HEK293 (cell line): ENCODE measurements at regions not wholly inside any gene's neighbourhood (a gene's known extent, or its start where the extent isn't known, plus 50 kb on each side); places are given as distances from the start of the nearest gene placed in this dataset.

Source experiments
- CTCF ChIA-PET: fragments of 350-600 bp; formaldehyde crosslinking; extraction: SDS; loops from one replicate; lab custom pipeline; 2021; ENCODE audit warnings: antibody characterized with exemption; lab: Yijun Ruan, JAX
- POLR2A ChIA-PET: fragments of 300-600 bp; formaldehyde crosslinking; extraction: SDS; loops from one replicate; lab custom pipeline; 2020; ENCODE audit warnings: antibody characterized with exemption, inconsistent platforms; lab: Yijun Ruan, JAX
- H3K27ac ChIP-seq: fragments of 200-500 bp; sonication (Bioruptor generic); 2 replicates; pipeline ENCODE4 v1.5.1; 2014; ENCODE audit warnings: low read depth, low read length, control low read depth, inconsistent platforms; ENCODE audit errors: extremely low read depth
- H3K36me3 ChIP-seq, 2 experiments: fragments of 200-500 bp in 1 of 2; sonication (Bioruptor generic) in 1 of 2; 1 replicate in 1 of 2; 2 replicates in 1 of 2; pipeline ENCODE4 v1.5.1; 2014 to 2017; ENCODE audit warnings: inconsistent platforms in 2 of 2, low read length in 2 of 2; ENCODE audit not compliant: control insufficient read depth in 2 of 2, insufficient read depth in 1 of 2
- H3K4me1 ChIP-seq: fragments of 200-500 bp; sonication (Bioruptor generic); 2 replicates; pipeline ENCODE4 v1.5.1; 2014; ENCODE audit warnings: mild to moderate bottlenecking, low read length, inconsistent platforms; ENCODE audit not compliant: control insufficient read depth, insufficient read depth
- H3K4me3 ChIP-seq: 2 replicates; pipeline ENCODE4 v1.5.1; 2011; ENCODE audit warnings: low read depth, mild to moderate bottlenecking, control low read depth, low read length, moderate library complexity
- H3K9me3 ChIP-seq: fragments of 200-500 bp; sonication (Bioruptor generic); 2 replicates; pipeline ENCODE4 v1.5.1; 2014; ENCODE audit warnings: low read depth, low read length, inconsistent platforms; ENCODE audit not compliant: control insufficient read depth, insufficient read depth
- GLIS2 ChIP-seq: fragments of 450-650 bp; formaldehyde crosslinking; IDR thresholded peaks from 2 replicates; pipeline ENCODE4 v1.5.1; 2016; ENCODE audit warnings: missing biosample characterization, missing genetic modification characterization
- PBX3 ChIP-seq: sonication (generic); formaldehyde crosslinking; IDR thresholded peaks from 2 replicates; pipeline ENCODE4 v1.8.1; 2022; ENCODE audit warnings: mild to moderate bottlenecking, moderate library complexity, missing genetic modification reagents
- REST ChIP-seq: fragments of 450-650 bp; formaldehyde crosslinking; IDR thresholded peaks from 2 replicates; pipeline ENCODE4 v1.5.1; 2016; ENCODE audit warnings: missing biosample characterization, missing genetic modification characterization
- SP2 ChIP-seq: fragments of 450-650 bp; formaldehyde crosslinking; IDR thresholded peaks from 2 replicates; pipeline ENCODE4 v1.5.1; 2016; ENCODE audit warnings: missing biosample characterization, missing genetic modification characterization
- ZBTB44 ChIP-seq: fragments of 450-650 bp; IDR thresholded peaks from 2 replicates; pipeline ENCODE4 v1.5.1; 2018; ENCODE audit warnings: missing biosample characterization, mild to moderate bottlenecking, missing genetic modification characterization
- ZFP3 ChIP-seq: fragments of 450-650 bp; formaldehyde crosslinking; IDR thresholded peaks from 2 replicates; pipeline ENCODE4 v1.5.1; 2016; ENCODE audit warnings: low read depth, missing biosample characterization, missing genetic modification characterization
- ZNF140 ChIP-seq: fragments of 450-650 bp; formaldehyde crosslinking; IDR thresholded peaks from 2 replicates; pipeline ENCODE4 v1.5.1; 2016; ENCODE audit warnings: missing biosample characterization, missing genetic modification characterization
- ZNF169 ChIP-seq: fragments of 450-650 bp; formaldehyde crosslinking; IDR thresholded peaks from 2 replicates; pipeline ENCODE4 v1.5.1; 2016; ENCODE audit warnings: missing biosample characterization, missing genetic modification characterization
- ZNF19 ChIP-seq: fragments of 450-650 bp; formaldehyde crosslinking; IDR thresholded peaks from 2 replicates; pipeline ENCODE4; 2016; ENCODE audit warnings: missing biosample characterization, missing genetic modification characterization, low read depth
- ZNF211 ChIP-seq: fragments of 450-650 bp; formaldehyde crosslinking; IDR thresholded peaks from 2 replicates; pipeline ENCODE4 v1.5.1; 2016; ENCODE audit warnings: low read depth, missing biosample characterization, missing genetic modification characterization
- ZNF24 ChIP-seq: fragments of 450-650 bp; formaldehyde crosslinking; IDR thresholded peaks from 2 replicates; pipeline ENCODE4 v1.5.1; 2016; ENCODE audit warnings: missing biosample characterization, missing genetic modification characterization
- ZNF391 ChIP-seq: fragments of 450-650 bp; formaldehyde crosslinking; IDR thresholded peaks from 2 replicates; pipeline ENCODE4 v1.5.1; 2016; ENCODE audit warnings: low read depth, missing biosample characterization, missing genetic modification characterization, borderline replicate concordance
- ZNF521 ChIP-seq: fragments of 450-650 bp; formaldehyde crosslinking; IDR thresholded peaks from 2 replicates; pipeline ENCODE4 v1.5.1; 2017; ENCODE audit warnings: missing biosample characterization, mild to moderate bottlenecking, missing genetic modification characterization
- ZNF548 ChIP-seq: fragments of 450-650 bp; formaldehyde crosslinking; IDR thresholded peaks from 2 replicates; pipeline ENCODE4 v1.5.1; 2016; ENCODE audit warnings: missing biosample characterization, missing genetic modification characterization
- ZNF626 ChIP-seq: fragments of 450-650 bp; sonication (Bioruptor Pico); formaldehyde crosslinking; IDR thresholded peaks from 2 replicates; pipeline ENCODE4 v1.5.1; 2018; ENCODE audit warnings: missing biosample characterization, missing genetic modification characterization, inconsistent platforms
- ZNF660 ChIP-seq: fragments of 450-650 bp; IDR thresholded peaks from 2 replicates; pipeline ENCODE4 v1.5.1; 2018; ENCODE audit warnings: missing biosample characterization, mild to moderate bottlenecking, missing genetic modification characterization
- ZNF707 ChIP-seq: fragments of 450-650 bp; formaldehyde crosslinking; IDR thresholded peaks from 2 replicates; pipeline ENCODE4 v1.5.1; 2016; ENCODE audit warnings: missing biosample characterization, missing genetic modification characterization
- ZNF785 ChIP-seq: fragments of 450-650 bp; formaldehyde crosslinking; IDR thresholded peaks from 2 replicates; pipeline ENCODE4 v1.5.1; 2016; ENCODE audit warnings: missing biosample characterization, missing genetic modification characterization
- ZNF791 ChIP-seq: fragments of 450-650 bp; formaldehyde crosslinking; IDR thresholded peaks from 2 replicates; pipeline ENCODE4 v1.5.1; 2016; ENCODE audit warnings: missing biosample characterization, missing genetic modification characterization
- ZNF792 ChIP-seq: fragments of 450-650 bp; formaldehyde crosslinking; IDR thresholded peaks from 2 replicates; pipeline ENCODE4 v1.5.1; 2016; ENCODE audit warnings: missing biosample characterization, missing genetic modification characterization
- TF ChIP-seq, protein P1 (sequence below): fragments of 450-650 bp; formaldehyde crosslinking; IDR thresholded peaks from 2 replicates; pipeline ENCODE4 v1.5.1; 2016; ENCODE audit warnings: missing biosample characterization, missing genetic modification characterization
- TF ChIP-seq, protein P2 (sequence below): fragments of 450-650 bp; formaldehyde crosslinking; IDR thresholded peaks from 2 replicates; pipeline ENCODE4 v1.5.1; 2017; ENCODE audit warnings: missing biosample characterization, missing genetic modification characterization
- TF ChIP-seq, protein P3 (sequence below): fragments of 450-650 bp; formaldehyde crosslinking; IDR thresholded peaks from 2 replicates; pipeline ENCODE4 v1.5.1; 2016; ENCODE audit warnings: missing biosample characterization, missing genetic modification characterization

GRCh38 chr4:111296466-111296865 is 673.6 kb upstream of the PITX2 start:
- Histone ChIP-seq H3K4me1 (no peaks in the 10 kb centered on the region), H3K9me3 (no peaks in the 10 kb centered on the region), H3K27ac (no peak overlapping the region), H3K4me3 (no peak overlapping the region), H3K36me3 (no peaks in the 10 kb centered on the region)
- TF ChIP-seq ZNF211: no peak
- TF ChIP-seq ZNF707: no peak
- TF ChIP-seq SP2 (tag by site-specific recombination): no peak
- no peak for TF ChIP-seq GLIS2
- no peak for TF ChIP-seq ZNF785
- TF ChIP-seq ZNF19 (tag by site-specific recombination): no peak
- CTCF ChIA-PET: no interaction called here
- POLR2A ChIA-PET: no interaction called here

- Histone ChIP-seq H3K27ac (no peak overlapping the region), H3K9me3 (no peaks in the 10 kb centered on the region), H3K36me3 (no peaks in the 10 kb centered on the region), H3K4me1 (no peaks in the 10 kb centered on the region), H3K4me3 (no peak overlapping the region)
- ChIA-PET POLR2A (no interaction called here), CTCF (no interaction called here)
- TF ChIP-seq ZNF792 (tag by site-specific recombination): no peak
- TF ChIP-seq, protein P1, sequence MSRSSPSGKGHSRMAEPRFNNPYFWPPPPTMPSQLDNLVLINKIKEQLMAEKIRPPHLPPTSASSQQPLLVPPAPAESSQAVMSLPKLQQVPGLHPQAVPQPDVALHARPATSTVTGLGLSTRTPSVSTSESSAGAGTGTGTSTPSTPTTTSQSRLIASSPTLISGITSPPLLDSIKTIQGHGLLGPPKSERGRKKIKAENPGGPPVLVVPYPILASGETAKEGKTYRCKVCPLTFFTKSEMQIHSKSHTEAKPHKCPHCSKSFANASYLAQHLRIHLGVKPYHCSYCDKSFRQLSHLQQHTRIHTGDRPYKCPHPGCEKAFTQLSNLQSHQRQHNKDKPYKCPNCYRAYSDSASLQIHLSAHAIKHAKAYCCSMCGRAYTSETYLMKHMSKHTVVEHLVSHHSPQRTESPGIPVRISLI (tag by site-specific recombination): no peak
- no peak for TF ChIP-seq ZNF660 (tag by site-specific recombination)
- TF ChIP-seq ZNF521 (tag by site-specific recombination): no peak
- TF ChIP-seq REST: no peak
- no peak for TF ChIP-seq PBX3 (CRISPR knock-in tag)
- no peak for TF ChIP-seq ZNF791
- no peak for TF ChIP-seq ZNF548 (tag by site-specific recombination)
- TF ChIP-seq ZFP3 (tag by site-specific recombination): no peak
- TF ChIP-seq, protein P2, sequence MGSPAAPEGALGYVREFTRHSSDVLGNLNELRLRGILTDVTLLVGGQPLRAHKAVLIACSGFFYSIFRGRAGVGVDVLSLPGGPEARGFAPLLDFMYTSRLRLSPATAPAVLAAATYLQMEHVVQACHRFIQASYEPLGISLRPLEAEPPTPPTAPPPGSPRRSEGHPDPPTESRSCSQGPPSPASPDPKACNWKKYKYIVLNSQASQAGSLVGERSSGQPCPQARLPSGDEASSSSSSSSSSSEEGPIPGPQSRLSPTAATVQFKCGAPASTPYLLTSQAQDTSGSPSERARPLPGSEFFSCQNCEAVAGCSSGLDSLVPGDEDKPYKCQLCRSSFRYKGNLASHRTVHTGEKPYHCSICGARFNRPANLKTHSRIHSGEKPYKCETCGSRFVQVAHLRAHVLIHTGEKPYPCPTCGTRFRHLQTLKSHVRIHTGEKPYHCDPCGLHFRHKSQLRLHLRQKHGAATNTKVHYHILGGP: no peak
- TF ChIP-seq ZNF24 (tag by site-specific recombination): no peak
- TF ChIP-seq ZNF140: no peak
- no peak for TF ChIP-seq ZBTB44
- no peak for TF ChIP-seq ZNF626
- TF ChIP-seq ZNF169 (tag by site-specific recombination): no peak
- no peak for TF ChIP-seq ZNF391 (tag by site-specific recombination)
- TF ChIP-seq, protein P3, sequence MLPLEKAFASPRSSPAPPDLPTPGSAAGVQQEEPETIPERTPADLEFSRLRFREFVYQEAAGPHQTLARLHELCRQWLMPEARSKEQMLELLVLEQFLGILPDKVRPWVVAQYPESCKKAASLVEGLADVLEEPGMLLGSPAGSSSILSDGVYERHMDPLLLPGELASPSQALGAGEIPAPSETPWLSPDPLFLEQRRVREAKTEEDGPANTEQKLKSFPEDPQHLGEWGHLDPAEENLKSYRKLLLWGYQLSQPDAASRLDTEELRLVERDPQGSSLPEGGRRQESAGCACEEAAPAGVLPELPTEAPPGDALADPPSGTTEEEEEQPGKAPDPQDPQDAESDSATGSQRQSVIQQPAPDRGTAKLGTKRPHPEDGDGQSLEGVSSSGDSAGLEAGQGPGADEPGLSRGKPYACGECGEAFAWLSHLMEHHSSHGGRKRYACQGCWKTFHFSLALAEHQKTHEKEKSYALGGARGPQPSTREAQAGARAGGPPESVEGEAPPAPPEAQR (tag by site-specific recombination): no peak
Observed at GRCh38 chr4:111303806-111304205, 680.9 kb upstream of the PITX2 start.
